Adrenal gland (tissue), 9 donors: ENCODE measurements at regions not wholly inside any gene's neighbourhood (a gene's known extent, or its start where the extent isn't known, plus 50 kb on each side); places are given as distances from the start of the nearest gene placed in this dataset.

ENCODE experiments used
- DNase-seq, 7 donors: peaks; one replicate each; pipeline ENCODE4 v3.0.0-alpha.2; 2019 to 2020
- H3K27ac ChIP-seq, 5 donors: fragments of 200-600 bp; sonication (generic) in 4 of 5; 1 replicate in 3 of 5; 2 replicates in 2 of 5; pipeline versions ENCODE4 v1.5.1 to v1.8.0; 2016 to 2020; ENCODE audit warnings: mild to moderate bottlenecking in 1 of 5
- H3K27me3 ChIP-seq: fragments of 200-600 bp; 2 replicates; pipeline ENCODE4 v1.8.0; 2021
- H3K36me3 ChIP-seq, 2 donors: fragments of 200-600 bp; replicated peaks in 1 of 2; 1 replicate in 1 of 2; 2 replicates in 1 of 2; pipeline versions ENCODE4 v1.5.1 to v1.8.0; 2018 to 2022
- H3K4me1 ChIP-seq, 2 donors: fragments of 200-600 bp; replicated peaks in 1 of 2; 1 replicate in 1 of 2; 2 replicates in 1 of 2; pipeline versions ENCODE4 v1.5.1 to v1.8.0; 2018 to 2021
- H3K4me3 ChIP-seq, 4 donors: fragments of 200-600 bp; sonication (generic) in 3 of 4; one replicate each; pipeline ENCODE4 v1.5.1; 2016 to 2018
- H3K9me3 ChIP-seq, 3 donors: fragments of 200-600 bp; sonication (generic) in 1 of 3; replicated peaks in 1 of 3; 1 replicate in 2 of 3; 2 replicates in 1 of 3; pipeline versions ENCODE4 v1.5.1 to v1.8.0; 2016 to 2021
- POLR2A ChIP-seq, 2 donors: fragments of 450-650 bp; IDR thresholded peaks; one replicate each; pipeline ENCODE4 v1.6.1; 2017; ENCODE audit warnings: antibody characterized with exemption in 2 of 2, mild to moderate bottlenecking in 2 of 2, moderate library complexity in 1 of 2
- WGBS, 4 donors: extraction: QIAGEN DNeasy Blood & Tissue Kit in 2 of 4; methylation state at CpG; one replicate each; pipeline versions ENCODE4 v1.1.5 to v1.1.7; 2013 to 2017; 5-methylcytosine and 5-hydroxymethylcytosine counted together
- intact Hi-C, 2 donors: fragments of 100-400 bp; cut with DNase I; formaldehyde crosslinking; loops; one replicate each; pipeline versions ENCODE4 v1.14.1 to v1.15.0; 2022 to 2023
- TF ChIP-seq, protein P1 (sequence below), 6 experiments: fragments of 450-650 bp in 4 of 6; fragments of 200-600 bp in 2 of 6; sonication (generic) in 1 of 6; IDR thresholded peaks; 1 replicate in 5 of 6; 2 replicates in 1 of 6; pipeline versions ENCODE4 v1.5.1 to v1.8.0; 2016 to 2021; ENCODE audit warnings: antibody characterized with exemption in 6 of 6, mild to moderate bottlenecking in 2 of 6, moderate library complexity in 1 of 6
- donor health status: healthy with polysubstance abuse.
- donor health status: Bipolar disorder and iron deficiency.
- donor health status: DM: yes; HTN: yes; CAD: no.
- donor health status: DM: no; HTN: no; CAD: no.
- donor health status: DM: no; HTN: no; CAD: no.

DNA sequence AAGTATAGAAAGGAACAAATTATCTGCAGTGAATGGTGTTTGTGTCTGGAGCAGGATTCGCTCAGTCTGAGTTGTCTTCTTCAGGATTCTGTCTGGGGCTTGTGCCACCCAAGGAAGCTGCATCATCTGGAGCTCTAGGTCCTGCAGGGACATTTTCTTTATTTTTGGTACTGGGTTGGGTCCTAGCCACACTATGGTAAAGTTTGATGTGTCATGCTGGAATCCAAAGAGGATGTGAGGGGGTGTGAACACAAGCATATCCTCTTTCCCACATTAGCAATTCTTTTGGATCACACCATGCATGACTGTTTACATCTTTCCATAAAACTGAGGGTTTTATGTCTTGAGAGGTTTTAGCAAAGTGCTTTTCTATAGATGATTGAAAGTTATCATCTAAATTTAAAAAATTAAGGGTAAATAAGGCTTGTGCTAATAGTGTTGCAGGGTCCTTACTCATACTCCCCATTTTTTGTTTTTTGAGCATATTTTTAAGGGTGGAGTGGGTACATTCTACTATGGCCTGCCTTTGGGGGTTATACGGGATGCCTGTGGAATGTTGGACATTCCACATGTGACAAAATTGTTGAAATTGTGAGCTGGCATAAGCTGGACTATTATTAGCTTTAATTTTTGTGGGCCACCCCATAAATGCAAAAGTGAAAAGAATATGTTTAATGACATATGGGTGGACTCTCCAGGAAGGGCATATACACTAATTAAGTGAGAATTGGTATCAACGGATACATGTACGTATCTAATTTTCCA lies 152.0 kb upstream of the HMCN1 start:
- H3K27ac ChIP-seq, result no peak overlapping the region
- DNase-seq, result no peak
- no peaks in the 10 kb centered on the region for H3K36me3 ChIP-seq
- no peaks in the 10 kb centered on the region for H3K4me1 ChIP-seq
- intact Hi-C loops, result no loop called here
- TF ChIP-seq POLR2A (IDR thresholded peaks at IDR 0.05), result no peak
- TF ChIP-seq, protein P1, sequence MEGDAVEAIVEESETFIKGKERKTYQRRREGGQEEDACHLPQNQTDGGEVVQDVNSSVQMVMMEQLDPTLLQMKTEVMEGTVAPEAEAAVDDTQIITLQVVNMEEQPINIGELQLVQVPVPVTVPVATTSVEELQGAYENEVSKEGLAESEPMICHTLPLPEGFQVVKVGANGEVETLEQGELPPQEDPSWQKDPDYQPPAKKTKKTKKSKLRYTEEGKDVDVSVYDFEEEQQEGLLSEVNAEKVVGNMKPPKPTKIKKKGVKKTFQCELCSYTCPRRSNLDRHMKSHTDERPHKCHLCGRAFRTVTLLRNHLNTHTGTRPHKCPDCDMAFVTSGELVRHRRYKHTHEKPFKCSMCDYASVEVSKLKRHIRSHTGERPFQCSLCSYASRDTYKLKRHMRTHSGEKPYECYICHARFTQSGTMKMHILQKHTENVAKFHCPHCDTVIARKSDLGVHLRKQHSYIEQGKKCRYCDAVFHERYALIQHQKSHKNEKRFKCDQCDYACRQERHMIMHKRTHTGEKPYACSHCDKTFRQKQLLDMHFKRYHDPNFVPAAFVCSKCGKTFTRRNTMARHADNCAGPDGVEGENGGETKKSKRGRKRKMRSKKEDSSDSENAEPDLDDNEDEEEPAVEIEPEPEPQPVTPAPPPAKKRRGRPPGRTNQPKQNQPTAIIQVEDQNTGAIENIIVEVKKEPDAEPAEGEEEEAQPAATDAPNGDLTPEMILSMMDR (IDR thresholded peaks at IDR 0.05), result no peak
- H3K4me3 ChIP-seq, result no peak overlapping the region
- H3K27me3 ChIP-seq, result no peaks in the 10 kb centered on the region
- WGBS, 4 donors, result 88 to 92% (median 90%) methylated on average over 4 of the region's 4 CpGs
- H3K9me3 ChIP-seq, result no peaks in the 10 kb centered on the region

DNA sequence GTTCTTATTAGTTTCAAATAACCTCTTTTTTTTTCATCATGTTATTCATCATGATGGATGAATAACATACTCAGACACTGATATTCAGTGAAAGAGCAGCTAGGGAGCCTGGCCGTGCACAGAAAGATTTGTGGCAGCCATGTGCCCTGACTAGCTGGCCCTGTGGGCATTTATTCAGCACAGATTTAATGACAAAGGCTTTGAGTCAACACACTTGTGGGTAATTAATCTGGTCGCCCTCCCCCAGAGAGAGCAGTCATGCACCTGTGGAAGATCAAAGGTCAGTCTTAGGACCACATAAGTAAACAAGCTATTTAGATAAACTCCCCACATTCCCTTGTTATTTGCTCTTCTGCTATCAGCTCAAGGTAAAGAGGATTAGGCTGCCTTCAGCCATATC lies 153.2 kb upstream of the HMCN1 start:
- Histone ChIP-seq H3K36me3 (no peaks in the 10 kb centered on the region), H3K9me3 (no peaks in the 10 kb centered on the region), H3K4me3 (no peak overlapping the region), H3K27ac (no peak overlapping the region), H3K4me1 (no peaks in the 10 kb centered on the region), H3K27me3 (no peaks in the 10 kb centered on the region)
- WGBS, 4 donors, result 82 to 89% (median 85%) methylated on average over 2 of the region's 2 CpGs
- TF ChIP-seq, protein P1 (IDR thresholded peaks at IDR 0.05), result no peak
- TF ChIP-seq POLR2A (IDR thresholded peaks at IDR 0.05), result no peak
- no peak for DNase-seq
- intact Hi-C loops, result no loop called here

DNA sequence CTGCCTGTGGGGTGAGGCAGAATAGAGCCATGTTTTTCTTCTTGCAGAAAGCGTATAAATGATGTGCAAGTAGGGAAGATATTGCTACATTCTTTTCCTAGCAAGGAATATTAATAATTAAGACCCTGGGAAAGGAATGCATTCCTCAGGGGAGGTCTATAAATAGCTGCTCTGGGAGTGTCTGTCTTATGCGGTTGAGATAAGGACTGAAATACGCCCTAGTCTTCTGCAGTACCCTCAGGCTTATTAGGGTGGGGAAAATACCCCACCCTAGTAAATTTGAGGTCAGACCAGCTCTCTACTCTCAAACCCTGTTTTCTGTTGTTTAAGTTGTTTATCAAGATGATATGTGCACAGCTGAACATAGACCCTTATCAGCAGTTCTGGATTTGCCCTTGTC lies 155.9 kb upstream of the HMCN1 start:
- Histone ChIP-seq H3K36me3 (no peaks in the 10 kb centered on the region), H3K9me3 (no peaks in the 10 kb centered on the region), H3K27ac (no peak overlapping the region), H3K27me3 (no peaks in the 10 kb centered on the region), H3K4me3 (no peak overlapping the region), H3K4me1 (no peaks in the 10 kb centered on the region)
- TF ChIP-seq, protein P1 (IDR thresholded peaks at IDR 0.05), result no peak
- no peak for DNase-seq
- 86 to 88% (median 87%) methylated on average over 3 of the region's 3 CpGs for WGBS, 4 donors
- intact Hi-C loops, result no loop called here

DNA sequence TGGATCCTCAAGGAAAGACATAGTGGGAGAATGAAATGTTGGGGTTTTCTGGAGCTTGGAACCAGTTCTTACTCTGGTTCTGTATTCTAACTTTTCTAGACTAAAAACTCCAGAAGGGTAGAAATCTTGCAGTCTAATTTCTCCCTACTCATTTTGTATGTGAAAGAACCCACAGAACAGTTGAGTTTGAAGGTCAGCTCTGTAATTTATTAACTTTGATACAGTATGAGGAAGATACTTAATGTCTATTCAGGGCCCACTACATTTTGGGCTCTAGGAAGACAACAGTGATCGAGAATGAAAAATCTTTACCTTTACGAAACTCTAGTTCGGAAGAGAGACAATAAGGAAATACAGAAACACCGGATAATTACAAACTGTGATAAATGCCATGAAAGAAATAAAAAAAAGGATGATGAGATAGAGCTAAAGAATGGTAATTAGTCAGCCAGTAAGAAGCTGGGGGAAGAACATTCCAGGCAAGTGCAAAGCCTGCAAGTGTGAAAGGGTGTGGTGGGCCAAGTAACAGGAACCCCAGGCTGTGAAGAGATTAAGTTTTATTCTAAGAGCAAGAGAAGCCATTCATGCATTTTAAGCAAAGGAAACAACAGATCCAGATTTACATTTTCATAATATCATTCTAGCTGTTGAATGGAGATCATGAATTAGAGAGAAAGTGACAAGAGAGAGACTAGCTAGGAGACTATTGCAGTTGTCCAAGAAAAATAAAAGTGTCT lies 159.9 kb upstream of the HMCN1 start:
- 93 to 96% (median 94%) methylated on average over 4 of the region's 4 CpGs for WGBS, 4 donors
- no peaks in the 10 kb centered on the region for H3K27me3 ChIP-seq
- H3K9me3 ChIP-seq, result no peaks in the 10 kb centered on the region
- intact Hi-C loops, result no loop called here
- no peak for TF ChIP-seq POLR2A (IDR thresholded peaks at IDR 0.05)
- TF ChIP-seq, protein P1 (IDR thresholded peaks at IDR 0.05), result no peak
- DNase-seq, result no peak
- no peaks in the 10 kb centered on the region for H3K36me3 ChIP-seq
- H3K27ac ChIP-seq, result no peak overlapping the region
- H3K4me1 ChIP-seq, result no peaks in the 10 kb centered on the region
- no peak overlapping the region for H3K4me3 ChIP-seq
